Parathyroid adenoma (tissue), 2 donors: ENCODE measurements at regions not wholly inside any gene's neighbourhood (a gene's known extent, or its start where the extent isn't known, plus 50 kb on each side); places are given as distances from the start of the nearest gene placed in this dataset.
"Not testable (repeated sequence)": the region's sequence is repeated elsewhere in the genome, so short reads cannot be mapped to it uniquely, and the experiment has no call there.

Source experiments
- H2AFZ ChIP-seq: fragments of 300-600 bp; sonication (generic); one replicate; pipeline ENCODE4 v1.7.0; 2017; ENCODE audit warnings: antibody characterized with exemption, mild to moderate bottlenecking
- H3K27ac ChIP-seq: fragments of 300-600 bp; sonication (generic); one replicate; pipeline ENCODE4 v1.7.0; 2017
- H3K27me3 ChIP-seq: fragments of 300-600 bp; sonication (generic); one replicate; pipeline ENCODE4 v1.7.0; 2017; ENCODE audit warnings: low read length; ENCODE audit not compliant: control insufficient read depth, insufficient read depth
- H3K36me3 ChIP-seq: fragments of 300-600 bp; sonication (generic); one replicate; pipeline ENCODE4 v1.7.0; 2017; ENCODE audit warnings: low read length; ENCODE audit not compliant: control insufficient read depth, insufficient read depth
- H3K4me1 ChIP-seq: fragments of 300-600 bp; sonication (generic); one replicate; pipeline ENCODE4 v1.7.0; 2017; ENCODE audit warnings: control low read depth
- H3K4me2 ChIP-seq: fragments of 300-600 bp; sonication (generic); one replicate; pipeline ENCODE4 v1.7.0; 2017; ENCODE audit warnings: low read length
- H3K4me3 ChIP-seq: fragments of 300-600 bp; sonication (generic); one replicate; pipeline ENCODE4 v1.7.0; 2017; ENCODE audit warnings: low read depth, low read length
- H3K79me2 ChIP-seq: fragments of 300-600 bp; sonication (generic); one replicate; pipeline ENCODE4 v1.7.0; 2017; ENCODE audit warnings: control low read depth
- H3K9ac ChIP-seq: fragments of 300-600 bp; sonication (generic); one replicate; pipeline ENCODE4 v1.7.0; 2017; ENCODE audit warnings: mild to moderate bottlenecking
- H3K9me3 ChIP-seq: fragments of 300-600 bp; sonication (generic); one replicate; pipeline ENCODE4 v1.7.0; 2017; ENCODE audit warnings: low read length; ENCODE audit not compliant: control insufficient read depth
- TF ChIP-seq, protein P1 (sequence below): fragments of 300-600 bp; sonication (generic); IDR thresholded peaks from one replicate; pipeline ENCODE4 v1.7.0; 2017; ENCODE audit warnings: antibody characterized with exemption, mild to moderate bottlenecking
- donor health status: primary hyperparathyroidism.

DNA sequence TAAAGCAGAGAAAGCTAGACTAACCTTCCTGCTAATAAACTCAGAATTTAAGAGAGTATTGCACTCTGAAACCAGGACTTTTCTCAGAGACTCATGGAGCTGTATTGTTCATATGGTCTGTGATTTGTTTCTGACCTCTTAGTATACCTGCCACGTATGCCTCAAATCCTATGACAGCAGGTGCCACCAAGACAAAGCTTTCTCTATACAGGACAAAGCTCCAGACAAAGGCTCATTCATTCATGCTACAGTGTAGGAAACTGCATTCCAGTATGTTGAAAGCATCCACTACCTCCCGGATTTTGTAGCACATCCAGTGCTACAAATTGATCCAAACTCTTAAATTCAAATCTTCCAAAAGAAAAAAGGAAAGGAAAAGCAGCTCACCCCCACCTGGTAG lies 178.3 kb downstream of the CHIC2 start:
- Histone ChIP-seq H3K4me3 (no peak overlapping the region), H3K27ac (no peak overlapping the region), H3K79me2 (no peaks in the 10 kb centered on the region), H3K4me1 (no peaks in the 10 kb centered on the region), H3K4me2 (no peak overlapping the region), H3K9ac (no peak overlapping the region), H3K9me3 (no peaks in the 10 kb centered on the region), H2AFZ (no peak overlapping the region), H3K36me3 (no peaks in the 10 kb centered on the region), H3K27me3 (no peaks in the 10 kb centered on the region)
- TF ChIP-seq, protein P1, sequence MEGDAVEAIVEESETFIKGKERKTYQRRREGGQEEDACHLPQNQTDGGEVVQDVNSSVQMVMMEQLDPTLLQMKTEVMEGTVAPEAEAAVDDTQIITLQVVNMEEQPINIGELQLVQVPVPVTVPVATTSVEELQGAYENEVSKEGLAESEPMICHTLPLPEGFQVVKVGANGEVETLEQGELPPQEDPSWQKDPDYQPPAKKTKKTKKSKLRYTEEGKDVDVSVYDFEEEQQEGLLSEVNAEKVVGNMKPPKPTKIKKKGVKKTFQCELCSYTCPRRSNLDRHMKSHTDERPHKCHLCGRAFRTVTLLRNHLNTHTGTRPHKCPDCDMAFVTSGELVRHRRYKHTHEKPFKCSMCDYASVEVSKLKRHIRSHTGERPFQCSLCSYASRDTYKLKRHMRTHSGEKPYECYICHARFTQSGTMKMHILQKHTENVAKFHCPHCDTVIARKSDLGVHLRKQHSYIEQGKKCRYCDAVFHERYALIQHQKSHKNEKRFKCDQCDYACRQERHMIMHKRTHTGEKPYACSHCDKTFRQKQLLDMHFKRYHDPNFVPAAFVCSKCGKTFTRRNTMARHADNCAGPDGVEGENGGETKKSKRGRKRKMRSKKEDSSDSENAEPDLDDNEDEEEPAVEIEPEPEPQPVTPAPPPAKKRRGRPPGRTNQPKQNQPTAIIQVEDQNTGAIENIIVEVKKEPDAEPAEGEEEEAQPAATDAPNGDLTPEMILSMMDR: no peak

DNA sequence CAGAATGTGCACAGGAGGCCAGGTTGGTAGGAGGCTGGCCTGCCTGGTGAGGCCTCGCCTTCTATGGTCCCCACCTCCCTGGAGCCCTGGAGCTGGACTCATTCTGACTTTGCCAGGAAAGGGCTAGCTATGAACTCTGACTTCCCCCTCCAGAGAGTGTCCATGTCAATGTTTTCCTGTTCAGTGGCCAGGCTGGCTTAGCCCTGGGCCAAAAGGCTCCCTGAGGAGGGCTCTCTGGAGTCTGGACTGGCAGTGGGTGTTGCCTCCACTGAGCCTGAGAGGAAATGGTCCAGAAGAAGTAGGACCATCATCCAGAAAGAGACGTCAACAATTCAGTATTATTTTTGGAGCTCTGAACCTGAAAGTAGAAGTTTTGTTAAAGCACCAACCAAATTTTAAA lies 178.7 kb downstream of the CHIC2 start:
- Histone ChIP-seq H3K36me3 (no peaks in the 10 kb centered on the region), H2AFZ (no peak overlapping the region), H3K4me1 (no peaks in the 10 kb centered on the region), H3K4me3 (no peak overlapping the region), H3K4me2 (no peak overlapping the region), H3K9ac (no peak overlapping the region), H3K79me2 (no peaks in the 10 kb centered on the region), H3K27me3 (no peaks in the 10 kb centered on the region), H3K9me3 (no peaks in the 10 kb centered on the region), H3K27ac (no peak overlapping the region)
- TF ChIP-seq, protein P1: no peak

GRCh38 chr4:53877096-53877495 lies 187.3 kb downstream of the CHIC2 start:
- H3K27ac ChIP-seq, H3K9me3 ChIP-seq, H2AFZ ChIP-seq, H3K4me1 ChIP-seq, H3K9ac ChIP-seq, H3K36me3 ChIP-seq, H3K4me2 ChIP-seq, H3K79me2 ChIP-seq, H3K4me3 ChIP-seq, H3K27me3 ChIP-seq: not testable (repeated sequence)

DNA sequence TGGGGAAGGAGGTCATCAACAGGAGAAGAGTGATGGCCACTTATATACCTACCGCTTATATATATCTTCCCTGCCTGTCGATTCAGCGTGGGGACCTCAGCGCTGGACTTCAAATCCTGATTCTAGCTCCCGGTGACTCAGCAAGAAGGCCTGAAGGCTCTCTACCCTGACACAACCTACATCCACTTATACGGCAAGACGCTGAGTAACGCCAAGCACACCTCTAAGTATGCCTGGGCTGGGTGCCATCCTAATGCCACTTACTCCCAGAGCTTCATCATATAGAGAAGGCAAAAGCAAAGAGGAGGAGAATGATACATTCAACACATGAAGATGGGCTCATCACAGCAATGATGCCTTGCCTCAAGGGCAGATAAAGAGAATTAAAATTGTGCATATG lies 198.3 kb downstream of the CHIC2 start:
- H3K27me3 ChIP-seq: no peaks in the 10 kb centered on the region
- TF ChIP-seq, protein P1: no peak
- H3K27ac ChIP-seq: no peak overlapping the region
- H3K79me2 ChIP-seq: no peaks in the 10 kb centered on the region
- H3K36me3 ChIP-seq: no peaks in the 10 kb centered on the region
- H3K9me3 ChIP-seq: no peaks in the 10 kb centered on the region
- no peak overlapping the region for H3K4me2 ChIP-seq
- no peak overlapping the region for H3K9ac ChIP-seq
- no peak overlapping the region for H2AFZ ChIP-seq
- no peaks in the 10 kb centered on the region for H3K4me1 ChIP-seq
- H3K4me3 ChIP-seq: no peak overlapping the region

DNA sequence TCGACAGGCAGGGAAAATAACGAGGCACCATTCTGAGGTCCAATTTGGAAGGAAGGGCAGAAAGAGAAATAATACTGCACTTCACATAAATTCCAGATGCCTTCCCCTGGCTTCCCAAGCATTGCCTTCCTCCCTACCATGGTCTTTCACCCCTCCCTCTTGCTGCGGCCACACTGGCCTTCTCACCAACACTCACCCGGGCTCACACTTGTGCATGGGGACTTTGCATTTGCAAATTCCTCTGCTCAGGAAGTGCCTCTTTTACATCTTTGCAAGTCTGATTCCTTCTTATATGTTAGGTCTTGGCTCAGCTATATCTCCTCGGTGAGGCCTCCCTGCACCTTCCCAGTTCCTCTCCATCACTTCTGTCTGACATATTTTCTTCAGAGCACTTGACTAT lies 199.4 kb downstream of the CHIC2 start:
- Histone ChIP-seq H3K36me3 (no peaks in the 10 kb centered on the region), H3K4me3 (no peak overlapping the region), H3K4me1 (no peaks in the 10 kb centered on the region), H3K27ac (no peak overlapping the region), H3K4me2 (no peak overlapping the region), H3K9ac (no peak overlapping the region), H3K27me3 (no peaks in the 10 kb centered on the region), H2AFZ (no peak overlapping the region), H3K9me3 (no peaks in the 10 kb centered on the region), H3K79me2 (no peaks in the 10 kb centered on the region)
- TF ChIP-seq, protein P1: no peak
